GM23338 (cell line): ENCODE measurements at regions not wholly inside any gene's neighbourhood (a gene's known extent, or its start where the extent isn't known, plus 50 kb on each side); places are given as distances from the start of the nearest gene placed in this dataset.

Experiments
- ATAC-seq: fragments of 200-7000 bp; cut with Tn5 transposase; 3 replicates; pipeline ENCODE4 v1.9.1; 2020
- DNase-seq: peaks from one replicate; pipeline ENCODE4 v3.0.0-alpha.2; 2015; ENCODE audit warnings: low spot score
- H2AFZ ChIP-seq: fragments of 200-600 bp; sonication (generic); 2 replicates; pipeline ENCODE4 v1.8.0; 2016; ENCODE audit warnings: antibody characterized with exemption, mild to moderate bottlenecking, moderate library complexity
- H3F3A ChIP-seq: fragments of 200-600 bp; sonication (generic); replicated peaks from 2 replicates; pipeline ENCODE4 v1.8.0; 2017; ENCODE audit warnings: antibody characterized with exemption, mixed run types, low read depth
- H3K27ac ChIP-seq: fragments of 200-600 bp; sonication (generic); 2 replicates; pipeline ENCODE4 v1.6.1; 2016; ENCODE audit warnings: low read depth
- H3K27me3 ChIP-seq: fragments of 200-600 bp; sonication (generic); 2 replicates; pipeline ENCODE4 v1.8.0; 2016; ENCODE audit warnings: mild to moderate bottlenecking, mixed run types, moderate library complexity; ENCODE audit not compliant: insufficient read depth
- H3K36me3 ChIP-seq: fragments of 200-600 bp; sonication (generic); 2 replicates; pipeline ENCODE4 v1.8.0; 2016; ENCODE audit warnings: mild to moderate bottlenecking; ENCODE audit not compliant: insufficient read depth
- H3K4me1 ChIP-seq: fragments of 200-600 bp; sonication (generic); 2 replicates; pipeline ENCODE4 v1.8.0; 2016; ENCODE audit warnings: mild to moderate bottlenecking, moderate library complexity; ENCODE audit not compliant: insufficient read depth
- H3K4me2 ChIP-seq: fragments of 200-600 bp; sonication (generic); 2 replicates; pipeline ENCODE4 v1.7.1; 2017; ENCODE audit warnings: mixed run types
- H3K4me3 ChIP-seq: fragments of 200-600 bp; sonication (generic); 2 replicates; pipeline ENCODE4 v1.6.1; 2016; ENCODE audit warnings: mixed run types
- H3K79me2 ChIP-seq: fragments of 200-600 bp; sonication (generic); replicated peaks from 2 replicates; pipeline ENCODE4 v1.8.0; 2017; ENCODE audit warnings: mild to moderate bottlenecking; ENCODE audit not compliant: insufficient read depth
- H3K9me2 ChIP-seq: fragments of 200-600 bp; sonication (generic); 2 replicates; pipeline ENCODE4 v1.8.0; 2017; ENCODE audit not compliant: insufficient read depth
- H4K20me1 ChIP-seq: fragments of 200-600 bp; sonication (generic); replicated peaks from 2 replicates; pipeline ENCODE4 v1.8.0; 2017; ENCODE audit warnings: mild to moderate bottlenecking; ENCODE audit not compliant: insufficient read depth
- H3K27ac Mint-ChIP-seq: 2 replicates; pipeline ENCODE4 v1.8.0; 2020; ENCODE audit warnings: inconsistent platforms, mild to moderate bottlenecking, moderate library complexity, mixed read lengths
- H3K27me3 Mint-ChIP-seq: 3 replicates; pipeline ENCODE4 v1.8.0; 2022; ENCODE audit warnings: low read depth, mild to moderate bottlenecking, moderate library complexity, mixed read lengths, inconsistent platforms; ENCODE audit not compliant: insufficient read depth, poor library complexity
- H3K36me3 Mint-ChIP-seq: 3 replicates; pipeline ENCODE4 v1.8.0; 2021; ENCODE audit warnings: low read depth, mild to moderate bottlenecking, inconsistent platforms, moderate library complexity, mixed read lengths
- H3K4me1 Mint-ChIP-seq: 3 replicates; pipeline ENCODE4 v1.8.0; 2020; ENCODE audit warnings: mild to moderate bottlenecking, inconsistent platforms, mixed read lengths
- H3K4me3 Mint-ChIP-seq: 3 replicates; pipeline ENCODE4 v1.8.0; 2021; ENCODE audit warnings: moderate library complexity, mild to moderate bottlenecking, inconsistent platforms, mixed read lengths
- H3K9me3 Mint-ChIP-seq: 3 replicates; pipeline ENCODE4 v1.8.0; 2020; ENCODE audit warnings: moderate library complexity, mild to moderate bottlenecking, inconsistent platforms, mixed read lengths
- CREB1 ChIP-seq: fragments of 250-450 bp; sonication (Bioruptor Pico); IDR thresholded peaks from 2 replicates; pipeline ENCODE4 v1.5.0; 2020; ENCODE audit warnings: low read depth, mild to moderate bottlenecking, moderate library complexity
- EZH2 ChIP-seq: fragments of 200-600 bp; sonication (generic); IDR thresholded peaks from one replicate; pipeline ENCODE4 v1.8.0; 2017; ENCODE audit warnings: antibody characterized with exemption, mild to moderate bottlenecking, low read depth; ENCODE audit not compliant: unreplicated experiment
- JUNB ChIP-seq: IDR thresholded peaks from one replicate; pipeline ENCODE4 v1.6.1; 2016; ENCODE audit warnings: antibody characterized with exemption; ENCODE audit not compliant: unreplicated experiment
- STAT1 ChIP-seq: IDR thresholded peaks from one replicate; pipeline ENCODE4 v1.6.1; 2016; ENCODE audit warnings: antibody characterized with exemption; ENCODE audit not compliant: unreplicated experiment
- ZNF114 ChIP-seq: fragments of 250-450 bp; sonication (Bioruptor Pico); IDR thresholded peaks from 2 replicates; pipeline ENCODE4 v1.5.0; 2020; ENCODE audit warnings: mild to moderate bottlenecking, moderate library complexity
- TF ChIP-seq, protein P1 (sequence below): fragments of 250-450 bp; sonication (Bioruptor Pico); IDR thresholded peaks from 2 replicates; pipeline ENCODE4 v1.5.0; 2020; ENCODE audit warnings: mild to moderate bottlenecking, moderate library complexity

DNA sequence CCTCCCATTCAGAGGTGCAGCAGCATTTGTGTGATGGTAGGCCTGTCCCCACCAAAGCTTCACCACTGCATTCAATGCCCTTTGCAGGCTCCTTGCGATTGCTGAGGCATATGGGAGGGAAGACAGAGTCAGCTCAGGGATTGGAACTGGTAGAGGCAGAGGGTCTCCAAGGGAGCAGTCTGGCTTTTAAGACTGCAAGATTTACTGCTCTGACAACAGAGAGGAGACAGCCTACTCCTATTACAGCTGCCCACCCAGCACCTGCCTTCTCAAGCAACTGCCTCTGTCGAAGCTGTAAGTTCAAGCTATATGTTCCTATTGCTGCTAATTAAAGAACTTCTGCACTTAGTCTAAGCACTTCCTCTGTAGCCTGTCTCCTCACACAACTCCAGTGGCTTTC, 481.8 kb downstream of the FGF13 start:
- Mint-ChIP-seq H3K9me3 (peaks cover 21% of the 10 kb centered on the region), H3K4me3 (no peak overlapping the region)
- TF ChIP-seq CREB1 (CRISPR knock-in tag), result no peak
- no peak for TF ChIP-seq EZH2
- no peak for TF ChIP-seq JUNB
- no peak for TF ChIP-seq ZNF114

DNA sequence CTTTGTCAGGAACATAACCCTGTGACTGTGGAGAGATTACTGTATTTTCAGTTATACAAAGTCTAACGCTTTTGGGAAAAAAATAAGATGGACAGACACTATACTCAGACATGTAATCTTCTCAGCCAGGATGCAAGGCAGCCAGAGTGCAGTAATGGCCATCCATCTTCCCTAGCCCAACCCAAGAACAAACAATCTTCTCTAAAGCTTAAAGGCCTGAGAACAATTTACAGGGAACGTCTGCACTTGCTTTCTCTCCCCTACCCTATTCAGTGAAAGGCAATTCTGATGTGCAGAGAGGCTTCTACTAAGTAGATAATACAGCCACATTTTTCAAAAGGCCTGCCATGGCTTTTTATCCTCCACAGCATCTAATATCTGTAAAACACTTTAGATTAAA, 471.3 kb downstream of the FGF13 start:
- H3K27ac Mint-ChIP-seq, result no peak overlapping the region
- H3K27ac ChIP-seq, result no peak overlapping the region
- no peaks in the 10 kb centered on the region for H3K4me1 ChIP-seq
- no peak overlapping the region for H3K4me3 Mint-ChIP-seq
- H3K36me3 Mint-ChIP-seq, result no peaks in the 10 kb centered on the region
- H3K9me3 Mint-ChIP-seq, result no peaks in the 10 kb centered on the region; the same call in 2 of the 3 replicates
- H2AFZ ChIP-seq, result no peak overlapping the region
- no peaks in the 10 kb centered on the region for H3K27me3 ChIP-seq
- no peaks in the 10 kb centered on the region for H3K4me1 Mint-ChIP-seq
- ATAC-seq (no peak), DNase-seq (no peak)
- no peaks in the 10 kb centered on the region for H4K20me1 ChIP-seq
- H3K9me2 ChIP-seq, result no peaks in the 10 kb centered on the region
- no peak overlapping the region for H3K4me2 ChIP-seq
- H3K36me3 ChIP-seq, result no peaks in the 10 kb centered on the region
- H3F3A ChIP-seq, result no peaks in the 10 kb centered on the region
- no peak for TF ChIP-seq CREB1 (CRISPR knock-in tag)
- no peak for TF ChIP-seq STAT1
- TF ChIP-seq, protein P1, sequence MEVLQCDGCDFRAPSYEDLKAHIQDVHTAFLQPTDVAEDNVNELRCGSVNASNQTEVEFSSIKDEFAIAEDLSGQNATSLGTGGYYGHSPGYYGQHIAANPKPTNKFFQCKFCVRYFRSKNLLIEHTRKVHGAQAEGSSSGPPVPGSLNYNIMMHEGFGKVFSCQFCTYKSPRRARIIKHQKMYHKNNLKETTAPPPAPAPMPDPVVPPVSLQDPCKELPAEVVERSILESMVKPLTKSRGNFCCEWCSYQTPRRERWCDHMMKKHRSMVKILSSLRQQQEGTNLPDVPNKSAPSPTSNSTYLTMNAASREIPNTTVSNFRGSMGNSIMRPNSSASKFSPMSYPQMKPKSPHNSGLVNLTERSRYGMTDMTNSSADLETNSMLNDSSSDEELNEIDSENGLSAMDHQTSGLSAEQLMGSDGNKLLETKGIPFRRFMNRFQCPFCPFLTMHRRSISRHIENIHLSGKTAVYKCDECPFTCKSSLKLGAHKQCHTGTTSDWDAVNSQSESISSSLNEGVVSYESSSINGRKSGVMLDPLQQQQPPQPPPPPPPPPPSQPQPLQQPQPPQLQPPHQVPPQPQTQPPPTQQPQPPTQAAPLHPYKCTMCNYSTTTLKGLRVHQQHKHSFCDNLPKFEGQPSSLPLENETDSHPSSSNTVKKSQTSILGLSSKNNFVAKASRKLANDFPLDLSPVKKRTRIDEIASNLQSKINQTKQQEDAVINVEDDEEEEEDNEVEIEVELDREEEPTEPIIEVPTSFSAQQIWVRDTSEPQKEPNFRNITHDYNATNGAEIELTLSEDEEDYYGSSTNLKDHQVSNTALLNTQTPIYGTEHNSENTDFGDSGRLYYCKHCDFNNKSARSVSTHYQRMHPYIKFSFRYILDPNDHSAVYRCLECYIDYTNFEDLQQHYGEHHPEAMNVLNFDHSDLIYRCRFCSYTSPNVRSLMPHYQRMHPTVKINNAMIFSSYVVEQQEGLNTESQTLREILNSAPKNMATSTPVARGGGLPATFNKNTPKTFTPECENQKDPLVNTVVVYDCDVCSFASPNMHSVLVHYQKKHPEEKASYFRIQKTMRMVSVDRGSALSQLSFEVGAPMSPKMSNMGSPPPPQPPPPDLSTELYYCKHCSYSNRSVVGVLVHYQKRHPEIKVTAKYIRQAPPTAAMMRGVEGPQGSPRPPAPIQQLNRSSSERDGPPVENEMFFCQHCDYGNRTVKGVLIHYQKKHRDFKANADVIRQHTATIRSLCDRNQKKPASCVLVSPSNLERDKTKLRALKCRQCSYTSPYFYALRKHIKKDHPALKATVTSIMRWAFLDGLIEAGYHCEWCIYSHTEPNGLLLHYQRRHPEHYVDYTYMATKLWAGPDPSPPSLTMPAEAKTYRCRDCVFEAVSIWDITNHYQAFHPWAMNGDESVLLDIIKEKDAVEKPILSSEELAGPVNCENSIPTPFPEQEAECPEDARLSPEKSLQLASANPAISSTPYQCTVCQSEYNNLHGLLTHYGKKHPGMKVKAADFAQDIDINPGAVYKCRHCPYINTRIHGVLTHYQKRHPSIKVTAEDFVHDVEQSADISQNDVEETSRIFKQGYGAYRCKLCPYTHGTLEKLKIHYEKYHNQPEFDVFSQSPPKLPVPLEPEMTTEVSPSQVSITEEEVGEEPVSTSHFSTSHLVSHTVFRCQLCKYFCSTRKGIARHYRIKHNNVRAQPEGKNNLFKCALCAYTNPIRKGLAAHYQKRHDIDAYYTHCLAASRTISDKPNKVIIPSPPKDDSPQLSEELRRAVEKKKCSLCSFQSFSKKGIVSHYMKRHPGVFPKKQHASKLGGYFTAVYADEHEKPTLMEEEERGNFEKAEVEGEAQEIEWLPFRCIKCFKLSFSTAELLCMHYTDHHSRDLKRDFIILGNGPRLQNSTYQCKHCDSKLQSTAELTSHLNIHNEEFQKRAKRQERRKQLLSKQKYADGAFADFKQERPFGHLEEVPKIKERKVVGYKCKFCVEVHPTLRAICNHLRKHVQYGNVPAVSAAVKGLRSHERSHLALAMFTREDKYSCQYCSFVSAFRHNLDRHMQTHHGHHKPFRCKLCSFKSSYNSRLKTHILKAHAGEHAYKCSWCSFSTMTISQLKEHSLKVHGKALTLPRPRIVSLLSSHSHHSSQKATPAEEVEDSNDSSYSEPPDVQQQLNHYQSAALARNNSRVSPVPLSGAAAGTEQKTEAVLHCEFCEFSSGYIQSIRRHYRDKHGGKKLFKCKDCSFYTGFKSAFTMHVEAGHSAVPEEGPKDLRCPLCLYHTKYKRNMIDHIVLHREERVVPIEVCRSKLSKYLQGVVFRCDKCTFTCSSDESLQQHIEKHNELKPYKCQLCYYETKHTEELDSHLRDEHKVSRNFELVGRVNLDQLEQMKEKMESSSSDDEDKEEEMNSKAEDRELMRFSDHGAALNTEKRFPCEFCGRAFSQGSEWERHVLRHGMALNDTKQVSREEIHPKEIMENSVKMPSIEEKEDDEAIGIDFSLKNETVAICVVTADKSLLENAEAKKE (CRISPR knock-in tag), result no peak
- no peak for TF ChIP-seq EZH2
- TF ChIP-seq ZNF114, result no peak
- no peak for TF ChIP-seq JUNB
- no peak overlapping the region for H3K4me3 ChIP-seq
- H3K27me3 Mint-ChIP-seq, result peaks cover 2% of the 10 kb centered on the region
- H3K79me2 ChIP-seq, result no peaks in the 10 kb centered on the region

More for the DNA sequence above, 481.8 kb downstream of the FGF13 start:
- Mint-ChIP-seq H3K27ac (no peak overlapping the region), H3K4me1 (no peaks in the 10 kb centered on the region), H3K36me3 (peaks cover 11% of the 10 kb centered on the region; the same call in 2 of the 3 replicates), H3K27me3 (no peaks in the 10 kb centered on the region)
- H3K9me2 ChIP-seq, result no peaks in the 10 kb centered on the region
- DNase-seq (no peak), ATAC-seq (no peak)
- no peaks in the 10 kb centered on the region for H3K4me1 ChIP-seq
- H4K20me1 ChIP-seq, result no peaks in the 10 kb centered on the region
- H3K79me2 ChIP-seq, result no peaks in the 10 kb centered on the region
- H3K4me2 ChIP-seq, result no peak overlapping the region
- no peaks in the 10 kb centered on the region for H3F3A ChIP-seq
- H2AFZ ChIP-seq, result no peak overlapping the region
- no peak overlapping the region for H3K27ac ChIP-seq
- H3K27me3 ChIP-seq, result no peaks in the 10 kb centered on the region
- H3K4me3 ChIP-seq, result no peak overlapping the region
- H3K36me3 ChIP-seq, result no peaks in the 10 kb centered on the region
